Right kidney (tissue), 1 donor: ENCODE measurements at regions not wholly inside any gene's neighbourhood (a gene's known extent, or its start where the extent isn't known, plus 50 kb on each side); places are given as distances from the start of the nearest gene placed in this dataset.

Experiments used
- DNase-seq: peaks from one replicate; pipeline ENCODE4 v3.0.0-alpha.2; 2016

DNA sequence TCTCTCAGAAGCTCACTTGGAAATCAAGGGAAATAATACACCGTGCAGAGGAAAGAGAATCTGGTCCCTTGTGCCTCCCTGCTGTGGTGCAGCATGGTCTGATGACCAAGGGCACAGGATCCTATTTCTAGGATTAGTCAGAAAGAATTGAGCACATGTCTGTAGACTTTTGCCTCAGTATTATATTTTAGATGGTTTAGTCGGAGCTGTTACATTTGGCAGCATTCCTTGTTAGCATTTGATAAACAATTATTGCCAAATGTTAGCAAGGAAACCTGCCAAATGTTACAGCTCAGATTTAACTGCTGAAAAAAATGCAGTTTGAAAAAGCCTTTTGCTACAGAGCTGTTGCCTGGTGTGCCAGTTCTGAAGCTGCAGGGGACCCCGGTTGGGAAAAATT lies 183.5 kb upstream of the DPYD start:
- DNase-seq = no peak

DNA sequence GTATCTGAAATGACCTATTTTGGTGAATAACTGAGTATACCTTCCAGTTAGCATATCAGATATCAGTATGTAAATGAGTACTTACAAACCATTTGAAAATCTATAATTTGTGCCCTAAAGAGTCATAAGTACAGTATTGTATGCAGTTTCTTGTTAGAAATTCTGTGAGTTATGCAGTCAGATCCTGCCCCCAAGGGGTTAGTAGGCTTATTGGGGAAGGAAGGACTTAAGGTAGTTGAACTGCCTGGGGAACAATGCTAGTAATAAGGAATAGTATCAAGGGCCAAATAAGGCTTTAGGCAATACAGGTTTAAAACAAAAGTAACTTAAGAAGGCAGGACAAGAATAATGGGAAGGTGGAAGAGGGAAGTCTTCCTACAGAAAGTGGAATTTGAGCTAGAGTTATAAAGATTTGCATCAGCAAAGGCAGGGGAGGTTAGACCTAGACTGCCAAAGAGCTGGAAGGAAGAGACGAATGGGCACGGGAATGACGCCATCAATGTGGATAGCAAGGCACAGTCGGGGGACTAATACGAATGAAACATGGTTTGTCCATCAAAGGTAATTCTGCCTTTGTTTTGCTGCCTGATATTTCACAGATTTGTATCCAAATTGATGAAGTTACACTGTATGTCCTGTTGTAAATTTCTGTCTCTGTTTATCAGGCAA lies 182.9 kb upstream of the DPYD start:
- no peak for DNase-seq

DNA sequence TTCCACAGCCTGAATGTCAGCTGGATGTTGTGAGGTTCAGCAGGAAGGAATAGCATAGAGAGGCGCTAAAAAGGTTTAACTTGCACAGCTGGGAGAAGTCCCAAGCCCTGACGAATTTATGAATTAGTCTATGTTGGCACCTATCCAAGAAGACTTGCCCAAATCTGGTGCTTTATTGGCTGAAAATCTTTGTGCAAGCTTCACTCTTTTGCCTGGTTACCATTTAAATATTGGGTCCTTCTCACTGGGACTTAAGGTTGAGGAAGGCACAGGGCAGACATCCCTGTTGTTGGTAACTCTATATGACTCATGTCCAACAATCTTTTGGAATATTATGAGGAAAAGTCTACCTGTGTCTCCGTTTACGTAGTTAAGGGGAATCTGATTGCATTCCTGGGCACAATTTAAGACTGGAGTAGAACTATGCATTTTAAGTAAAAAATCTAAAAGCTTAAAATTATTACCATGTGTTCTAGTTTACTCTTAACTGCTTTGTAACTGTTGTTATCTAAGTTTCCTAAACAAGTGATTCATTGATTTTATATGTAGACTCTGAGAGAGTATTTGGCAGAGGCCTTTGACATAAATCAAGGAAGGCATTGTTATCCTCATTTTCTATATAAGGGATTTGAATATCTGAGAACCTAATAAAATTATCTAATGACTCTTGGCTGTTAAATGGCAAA lies 181.7 kb upstream of the DPYD start:
- DNase-seq = no peak

DNA sequence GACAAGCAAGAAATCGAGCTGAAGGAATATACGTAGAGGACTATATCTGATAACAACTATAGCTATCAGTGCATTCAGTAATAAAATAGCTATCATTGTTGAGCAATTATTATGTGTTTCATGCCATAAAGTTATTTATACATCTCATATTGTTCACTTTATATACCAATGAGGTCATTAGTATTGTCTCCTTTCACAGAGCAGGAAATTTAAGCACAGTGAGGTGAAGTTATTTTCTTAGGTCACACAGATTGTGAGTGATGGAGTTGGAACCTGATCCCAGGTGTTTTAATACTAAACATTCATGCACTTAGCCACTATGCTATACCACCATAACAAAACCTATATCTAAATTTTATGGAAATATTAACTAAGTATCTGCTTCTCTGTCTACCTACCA lies 180.5 kb upstream of the DPYD start:
- DNase-seq = no peak

DNA sequence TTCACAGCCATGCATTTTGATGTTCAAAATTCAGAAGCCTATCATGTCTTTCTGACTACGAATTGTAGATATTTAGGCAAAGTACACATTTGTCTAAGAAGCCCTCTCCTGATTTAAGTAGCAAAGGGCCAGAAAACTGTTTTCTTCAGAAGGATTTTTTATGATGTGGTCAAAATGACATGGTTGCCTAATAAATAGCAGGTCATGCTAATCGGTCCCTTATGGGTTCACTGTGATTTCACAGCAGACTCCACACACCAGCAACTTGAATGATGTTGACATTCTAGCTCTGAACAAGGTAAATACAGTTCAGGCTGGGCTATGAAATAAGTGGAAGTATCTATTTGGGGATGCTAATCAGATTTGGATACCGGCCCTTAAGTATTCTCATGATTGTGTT lies 178.7 kb upstream of the DPYD start:
- no peak for DNase-seq

DNA sequence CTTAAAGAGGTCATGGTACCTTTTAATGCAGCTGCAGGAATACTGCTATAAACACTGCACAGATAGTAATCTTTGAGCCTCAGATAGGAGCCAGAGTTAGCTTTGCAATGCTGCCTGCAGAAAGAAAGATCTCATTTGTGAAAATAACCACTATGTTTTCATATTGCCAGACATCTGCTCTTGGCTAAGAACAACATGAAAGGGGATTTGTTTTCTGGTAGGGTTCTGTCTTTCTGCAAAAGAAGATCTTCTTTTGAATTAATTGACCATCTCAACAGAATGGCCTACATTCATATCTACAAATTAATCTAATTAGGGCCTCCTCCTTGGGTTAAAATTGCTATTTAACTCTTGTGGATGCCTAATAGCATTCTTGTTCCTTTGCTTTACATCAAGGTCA lies 177.6 kb upstream of the DPYD start:
- no peak for DNase-seq

DNA sequence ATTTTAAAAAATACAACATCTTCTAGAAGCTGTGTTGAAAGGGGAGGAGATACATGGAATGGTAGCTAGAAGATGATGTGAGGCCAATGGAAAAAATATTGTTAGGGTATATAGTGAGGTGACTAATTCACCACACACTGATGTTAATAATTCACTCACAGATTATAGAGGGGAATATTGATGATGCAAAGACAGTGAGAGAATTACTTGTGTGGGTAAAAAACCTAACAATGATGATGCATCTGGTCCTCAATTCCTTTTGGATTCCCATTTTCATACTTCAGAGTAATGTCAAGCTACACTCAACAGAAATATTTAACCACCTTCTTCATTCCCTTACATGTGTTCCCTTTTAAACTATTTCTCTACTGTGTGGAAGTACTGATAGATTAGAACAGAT lies 169.5 kb upstream of the DPYD start:
- no peak for DNase-seq

DNA sequence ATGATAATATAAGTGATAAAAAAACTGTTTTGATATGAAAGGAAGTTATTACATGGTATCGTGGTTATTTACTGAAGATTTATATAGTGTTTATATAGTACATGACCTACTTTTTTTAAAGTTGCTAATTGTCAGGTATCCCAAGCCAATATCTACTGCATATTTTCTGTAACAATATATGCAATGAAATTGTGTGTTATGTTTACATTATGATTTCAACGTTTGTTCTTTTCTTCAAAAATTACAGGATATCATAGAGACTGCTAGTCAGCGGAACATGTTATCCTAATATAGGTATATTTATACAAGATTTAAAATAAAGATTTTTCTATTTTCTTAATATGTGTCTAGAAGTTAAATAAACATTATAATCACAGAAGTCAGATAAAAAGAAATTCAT lies 167.5 kb upstream of the DPYD start:
- DNase-seq = no peak

DNA sequence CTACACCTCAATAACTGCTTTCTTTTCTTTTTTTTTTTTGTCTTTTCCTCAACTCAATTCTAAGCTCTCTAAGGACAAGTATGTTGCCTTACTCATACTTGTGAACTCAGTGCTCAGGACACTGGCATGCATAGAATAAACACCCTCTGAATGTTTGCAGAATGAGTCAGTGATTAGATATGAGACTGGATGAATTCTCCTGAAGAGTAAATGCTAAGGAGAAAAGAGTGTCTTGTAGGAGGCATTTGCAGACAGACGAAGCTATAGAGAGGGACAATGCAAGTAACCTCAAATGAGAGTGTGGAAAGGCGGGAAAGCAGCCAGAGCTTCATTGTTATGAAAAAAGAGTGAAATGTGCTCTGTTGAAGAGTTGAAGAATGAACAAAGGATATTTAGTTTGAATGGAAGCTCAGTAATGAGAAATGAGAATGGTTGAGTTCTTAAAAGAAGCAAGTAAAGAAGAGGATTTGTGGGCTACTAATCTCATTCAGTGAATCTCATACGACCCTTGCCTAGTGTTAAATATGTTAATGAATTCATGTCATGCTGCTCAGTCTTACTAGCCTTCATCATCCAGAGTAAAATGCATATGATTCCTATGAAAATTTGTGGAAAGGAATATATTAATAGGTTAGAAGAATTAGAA lies 166.1 kb upstream of the DPYD start:
- DNase-seq = no peak

DNA sequence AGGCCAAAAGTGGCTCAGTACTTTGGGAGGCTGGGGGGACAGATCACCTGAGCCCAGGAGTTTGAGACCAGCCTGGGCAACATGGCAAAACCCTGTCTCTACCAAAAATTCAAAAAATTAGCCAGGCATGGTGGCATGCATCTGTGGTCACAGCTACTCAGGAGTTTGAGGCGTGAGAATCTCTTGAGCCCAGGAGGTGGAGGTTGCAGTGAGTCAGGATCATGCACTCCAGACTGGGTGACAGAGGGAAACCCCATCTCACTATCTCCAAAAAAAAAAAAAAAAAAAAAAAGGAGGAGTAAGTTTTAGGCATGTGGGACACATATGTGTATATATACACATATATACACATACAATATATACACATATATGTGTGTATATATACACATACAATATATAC lies 165.3 kb upstream of the DPYD start:
- no peak for DNase-seq

DNA sequence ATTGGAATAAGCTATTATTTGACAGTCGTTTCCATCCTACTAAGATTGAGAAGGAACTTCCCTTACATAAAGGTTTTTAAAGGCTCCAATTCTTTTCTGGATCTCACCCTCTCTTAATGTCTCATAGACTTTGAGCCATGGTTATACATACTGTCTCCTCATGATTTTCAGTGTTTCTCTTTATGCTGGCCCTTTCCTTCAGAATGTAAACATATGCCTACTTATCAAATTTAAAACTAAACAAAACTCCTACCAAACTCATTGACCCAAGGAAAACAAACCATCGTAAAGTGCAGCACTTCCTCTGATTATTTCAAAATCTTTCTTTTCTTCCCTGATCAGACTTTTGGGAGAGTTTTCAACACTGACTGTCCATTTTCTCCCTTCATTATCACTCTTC lies 163.4 kb upstream of the DPYD start:
- no peak for DNase-seq

DNA sequence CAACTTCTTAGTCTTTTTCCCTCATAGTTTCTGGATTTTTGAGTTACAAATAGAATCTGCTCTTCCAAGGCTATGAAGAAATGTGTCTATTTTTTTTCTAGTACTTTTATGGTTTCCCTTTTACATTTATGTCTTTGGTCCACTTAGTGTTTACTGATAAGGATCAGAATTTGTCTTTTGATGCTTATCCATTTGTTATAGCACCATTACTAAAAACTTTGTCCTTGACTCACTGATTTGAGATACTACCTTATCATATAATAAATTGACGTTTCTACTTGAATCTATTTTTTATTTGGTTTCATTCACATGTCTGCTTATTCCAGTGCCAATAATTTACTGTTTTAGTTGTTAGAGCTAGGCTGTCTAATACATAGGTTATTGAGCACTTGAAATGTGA lies 161.1 kb upstream of the DPYD start:
- DNase-seq = no peak

DNA sequence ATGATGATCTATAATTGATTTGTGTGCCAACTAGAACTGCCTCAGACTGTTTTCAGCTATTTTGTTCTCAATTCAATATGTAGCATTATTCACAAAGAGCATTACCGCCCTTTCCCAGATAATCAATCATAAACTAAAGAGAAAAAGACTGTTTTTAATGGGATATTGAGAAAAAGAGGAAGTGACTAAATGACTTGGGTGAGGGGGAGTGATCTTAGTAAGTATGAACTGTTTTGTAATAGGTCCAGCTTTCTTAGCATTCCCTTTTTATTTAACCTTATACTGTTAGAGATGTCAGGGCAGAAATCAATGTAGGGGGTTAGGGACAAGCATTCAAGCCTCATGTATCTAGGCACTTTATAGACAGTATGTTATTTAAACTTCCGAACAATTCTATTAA lies 157.8 kb upstream of the DPYD start:
- no peak for DNase-seq

DNA sequence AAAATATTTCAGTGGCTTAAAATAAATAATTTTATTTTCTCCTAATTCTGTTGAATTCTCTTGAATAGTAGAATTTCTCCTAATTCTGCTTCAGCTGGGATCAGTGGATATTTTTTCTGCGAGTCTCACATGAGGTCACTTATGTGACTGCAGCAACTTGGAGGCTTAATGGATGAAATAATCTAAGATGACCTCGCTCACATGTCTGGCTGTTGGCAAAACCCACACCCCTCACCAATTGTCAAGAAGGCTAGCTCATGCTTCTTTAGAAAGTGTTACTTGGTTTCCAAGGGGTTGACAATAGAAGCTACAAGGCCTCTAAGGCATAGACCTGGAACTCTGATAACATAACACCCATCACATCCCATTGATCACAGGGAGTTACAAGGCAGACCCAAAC lies 156.9 kb upstream of the DPYD start:
- no peak for DNase-seq

DNA sequence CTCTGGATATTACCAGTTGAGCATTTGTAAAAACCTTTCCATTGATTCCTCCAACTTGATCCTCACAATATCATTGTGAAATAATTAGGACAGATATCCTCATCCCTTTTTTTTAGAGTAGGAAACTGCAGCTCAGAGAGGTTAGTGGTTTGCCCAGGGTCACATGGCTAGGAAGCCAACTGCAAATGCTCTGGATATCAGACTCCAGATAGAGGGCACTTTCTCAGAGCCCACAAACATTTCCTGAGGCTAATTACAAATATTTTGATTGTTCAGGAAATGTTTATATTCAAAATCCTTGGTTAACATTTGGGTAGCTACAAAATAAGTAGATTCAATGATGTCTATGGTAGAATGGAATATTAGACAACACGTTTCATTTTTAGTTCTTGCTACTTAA lies 154.8 kb upstream of the DPYD start:
- DNase-seq = no peak

DNA sequence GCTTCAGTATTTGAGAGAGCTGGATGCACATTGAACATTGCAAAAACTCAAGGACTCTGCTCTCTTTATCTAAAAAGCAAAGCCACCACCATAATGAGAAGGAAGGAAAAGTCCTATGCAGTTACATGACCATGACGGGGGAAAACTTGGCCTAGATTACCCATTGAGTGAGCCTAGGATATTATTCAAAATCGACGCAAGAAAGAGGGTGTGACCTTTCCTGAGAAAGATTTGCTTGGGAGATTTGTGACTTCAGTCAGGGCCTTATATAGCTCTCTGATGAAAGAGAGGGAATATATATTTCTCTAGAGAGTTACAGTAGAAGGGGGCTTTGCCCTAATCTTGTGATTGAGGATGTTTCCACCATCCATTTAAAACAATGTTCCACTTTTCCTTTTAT lies 153.0 kb upstream of the DPYD start:
- DNase-seq = no peak

DNA sequence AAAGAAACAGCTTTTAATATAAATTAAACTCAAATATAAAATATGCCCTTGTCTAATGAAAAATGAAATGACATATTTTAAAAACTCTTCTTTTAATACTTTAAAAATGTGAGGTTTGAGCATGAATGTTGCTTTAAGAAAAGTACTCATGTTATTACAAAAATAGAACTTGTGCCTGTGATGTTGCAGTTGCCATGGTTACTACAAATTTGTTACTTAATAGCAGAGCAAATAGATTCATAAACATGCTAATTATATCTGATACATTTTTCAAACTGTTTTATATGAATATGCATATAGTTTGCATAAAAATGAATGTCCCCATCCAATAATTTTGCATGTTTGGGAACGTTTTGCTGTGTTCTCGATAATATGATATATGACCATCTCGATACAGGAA lies 152.3 kb upstream of the DPYD start:
- DNase-seq = no peak

DNA sequence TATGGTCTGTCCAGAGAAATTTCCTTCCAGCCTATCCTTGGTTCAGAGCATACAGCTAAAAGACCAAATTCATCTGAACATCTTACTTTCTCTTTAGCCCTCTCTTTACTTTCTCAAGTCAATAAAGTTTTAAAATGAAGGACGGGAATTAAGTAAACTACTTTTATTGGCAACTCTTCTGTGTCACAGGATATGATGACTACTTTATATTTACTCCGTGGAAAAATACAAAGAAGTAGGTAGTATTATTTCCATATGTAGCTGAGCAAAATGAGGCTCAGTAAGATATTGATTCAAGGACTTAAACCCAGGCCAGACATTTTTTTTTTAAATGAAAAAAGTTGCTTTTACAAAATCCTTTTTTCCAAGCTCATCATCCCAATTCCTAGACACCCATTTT lies 151.2 kb upstream of the DPYD start:
- DNase-seq = no peak

DNA sequence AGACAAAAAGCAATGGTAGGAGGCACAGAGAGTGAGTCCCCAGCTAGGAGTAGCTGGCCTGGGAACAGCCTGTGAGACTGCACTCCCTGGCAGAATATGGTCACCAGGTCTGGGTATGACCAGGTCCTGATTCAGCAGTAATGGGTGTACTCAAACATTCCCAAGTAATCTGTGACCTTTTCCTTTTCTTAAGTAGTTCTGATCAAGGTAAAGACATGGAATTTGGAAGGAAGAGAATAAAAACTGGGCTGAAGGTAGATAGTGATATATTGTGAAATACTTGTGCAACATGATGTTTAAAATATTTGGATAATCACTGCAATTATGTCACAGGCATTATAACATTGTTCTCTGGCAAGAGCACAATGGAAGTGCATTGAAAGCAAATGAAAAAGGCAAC lies 147.2 kb upstream of the DPYD start:
- no peak for DNase-seq

DNA sequence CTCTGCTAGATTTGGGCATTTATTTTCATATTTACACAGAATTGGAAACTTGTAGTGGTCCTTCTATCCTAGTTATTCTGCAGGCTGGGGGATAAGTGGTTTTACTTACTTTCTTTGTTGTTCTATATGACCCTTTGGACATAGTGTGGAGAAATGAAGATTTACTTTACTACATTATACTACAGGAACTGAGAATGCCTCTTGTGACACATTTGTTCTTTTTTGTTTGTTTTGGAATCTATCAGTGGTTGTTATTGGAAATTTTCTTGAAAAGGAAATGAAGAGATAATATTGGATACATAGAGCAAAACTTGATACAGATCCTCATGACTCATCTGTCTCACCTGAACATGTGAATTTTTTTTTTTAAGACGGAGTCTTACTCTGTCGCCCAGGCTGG lies 146.1 kb upstream of the DPYD start:
- DNase-seq = no peak

DNA sequence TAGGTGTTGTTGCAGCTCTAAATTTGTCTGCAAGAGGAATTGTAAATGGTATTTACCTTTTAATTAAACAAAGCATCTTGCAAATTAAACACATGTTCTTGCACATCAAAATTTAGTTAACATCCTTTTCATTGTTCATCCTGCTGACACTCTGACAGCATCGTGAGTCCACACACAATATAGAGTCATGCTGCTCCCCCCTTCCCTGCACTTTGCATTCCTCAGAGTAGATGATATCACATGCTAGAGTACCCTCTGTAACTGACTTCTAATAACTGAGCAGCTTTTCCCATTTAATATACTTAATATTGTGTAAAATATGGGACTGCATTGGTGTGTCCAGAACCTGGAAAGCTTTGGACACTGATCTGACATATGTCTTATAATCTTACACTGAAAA lies 138.8 kb upstream of the DPYD start:
- no peak for DNase-seq

DNA sequence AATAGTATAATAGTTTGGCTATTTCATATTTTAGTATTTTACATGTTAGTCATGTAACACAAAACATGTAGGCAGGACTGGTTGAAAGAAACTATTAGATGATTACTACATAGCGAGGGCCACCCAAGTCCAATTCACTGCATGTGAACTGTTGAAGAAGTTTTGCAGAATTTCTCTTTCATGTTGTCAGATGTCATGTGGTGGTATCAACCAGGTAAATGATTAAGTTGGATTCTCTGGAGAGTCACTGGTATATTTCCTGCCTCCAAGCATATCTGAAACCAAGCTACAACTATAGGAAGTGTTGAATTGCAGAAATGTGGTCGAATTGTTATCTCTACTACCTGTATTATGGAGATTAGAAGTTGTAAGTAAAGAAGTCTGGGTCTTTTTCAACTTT lies 137.8 kb upstream of the DPYD start:
- DNase-seq = no peak

DNA sequence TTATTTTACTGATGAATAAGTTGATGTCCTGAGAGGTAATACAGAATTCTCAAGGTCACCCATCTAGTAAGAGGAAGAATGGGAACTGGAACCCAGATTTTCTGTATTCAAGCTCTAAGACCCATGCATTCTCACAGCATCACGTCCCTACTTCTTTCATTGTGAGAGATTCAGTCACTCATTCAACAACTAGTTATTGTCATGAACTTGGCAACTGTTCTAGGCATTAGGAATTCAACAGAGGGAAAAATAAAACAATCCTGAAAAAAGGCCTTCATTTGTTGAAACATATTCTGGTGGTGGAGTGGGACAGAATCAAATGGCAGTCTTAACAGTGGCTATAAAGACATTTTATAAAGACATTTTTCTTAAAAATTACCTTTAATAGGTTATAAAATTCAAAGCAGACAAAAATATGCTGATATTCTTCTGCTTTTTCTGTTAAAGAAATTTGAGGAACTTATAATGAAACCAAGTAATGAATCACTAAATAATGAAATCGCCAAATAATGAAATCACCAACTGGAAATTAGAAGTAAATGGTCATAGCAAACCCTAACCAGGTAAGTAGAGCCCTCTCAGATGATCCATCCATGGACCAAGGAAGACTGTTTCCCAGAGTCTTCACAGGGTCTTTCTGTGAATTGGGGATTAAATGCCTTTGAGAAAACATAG lies 136.5 kb upstream of the DPYD start:
- DNase-seq = no peak

DNA sequence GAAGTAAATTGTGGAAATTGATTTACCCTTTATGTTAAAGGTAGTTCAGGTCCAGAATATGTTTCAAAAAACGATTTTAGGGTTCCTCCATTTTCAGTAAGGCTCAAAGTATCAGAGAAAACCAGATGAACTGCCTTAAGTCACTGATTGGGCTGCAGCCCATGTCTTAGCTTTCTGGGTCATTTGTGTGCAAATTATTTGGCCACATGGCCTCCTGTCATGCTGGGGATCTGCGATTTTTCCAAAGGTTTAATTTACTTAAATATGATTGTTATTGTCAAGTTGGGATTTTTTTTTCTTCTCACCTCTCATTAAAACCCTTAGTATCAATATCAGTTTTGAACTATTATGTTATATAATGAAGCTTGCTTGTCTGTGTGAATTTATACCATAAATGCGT lies 135.9 kb upstream of the DPYD start:
- DNase-seq = no peak
